NCI-H1694 treated with DMSO at 0.1 percent for 48 hours (cell line): ENCODE measurements at regions not wholly inside any gene's neighbourhood (a gene's known extent, or its start where the extent isn't known, plus 50 kb on each side); places are given as distances from the start of the nearest gene placed in this dataset.
A peak's percentile ranks its signal among the peaks of the same experiment; 100 is the strongest.

Source experiments
- DNase-seq: peaks from one replicate; lab custom pipeline; 2025; lab: John Stamatoyannopoulos, UW

GRCh38 chr18:46385124-46385523, 271.9 kb downstream of the LOXHD1 start:
- no peak for DNase-seq

GRCh38 chr18:46386788-46387187, 270.2 kb downstream of the LOXHD1 start:
- no peak for DNase-seq

- no peak for DNase-seq
Measured at GRCh38 chr18:46387441-46388131, 269.4 kb downstream of the LOXHD1 start.

- no peak for DNase-seq
Measured at GRCh38 chr18:46388286-46388685, 268.7 kb downstream of the LOXHD1 start.

- no peak for DNase-seq
Measured at GRCh38 chr18:46392576-46392975, 264.4 kb downstream of the LOXHD1 start.

GRCh38 chr18:46393230-46393629, 263.8 kb downstream of the LOXHD1 start:
- DNase-seq, result no peak

GRCh38 chr18:46393961-46394360, 263.1 kb downstream of the LOXHD1 start:
- no peak for DNase-seq

- no peak for DNase-seq
Measured at GRCh38 chr18:46395795-46396194, 261.2 kb downstream of the LOXHD1 start.

- no peak for DNase-seq
Measured at GRCh38 chr18:46397174-46397573, 259.8 kb downstream of the LOXHD1 start.

GRCh38 chr18:46398005-46398404, 259.0 kb downstream of the LOXHD1 start:
- no peak for DNase-seq

- no peak for DNase-seq
Measured at GRCh38 chr18:46398625-46399024, 258.4 kb downstream of the LOXHD1 start.

GRCh38 chr18:46399303-46399702, 257.7 kb downstream of the LOXHD1 start:
- DNase-seq, result no peak

- peak; percentile 38 for DNase-seq
Measured at GRCh38 chr18:46400449-46400848, 256.6 kb downstream of the LOXHD1 start.

GRCh38 chr18:46401486-46402070, 255.4 kb downstream of the LOXHD1 start:
- DNase-seq, result no peak

- no peak for DNase-seq
Measured at GRCh38 chr18:46402396-46402795, 254.6 kb downstream of the LOXHD1 start.

GRCh38 chr18:46402945-46403344, 254.1 kb downstream of the LOXHD1 start:
- DNase-seq, result no peak

- no peak for DNase-seq
Measured at GRCh38 chr18:46405832-46406538, 251.0 kb downstream of the LOXHD1 start.

- DNase-seq, result no peak
Measured at GRCh38 chr18:46406539-46406932, 250.5 kb downstream of the LOXHD1 start.

GRCh38 chr18:46407486-46408166, 249.4 kb downstream of the LOXHD1 start:
- no peak for DNase-seq

GRCh38 chr18:46408334-46408987, 248.6 kb downstream of the LOXHD1 start:
- no peak for DNase-seq

- DNase-seq, result no peak
Measured at GRCh38 chr18:46411191-46411828, 245.7 kb downstream of the LOXHD1 start.
